Endothelial cell (in vitro differentiated cells): ENCODE measurements at regions not wholly inside any gene's neighbourhood (a gene's known extent, or its start where the extent isn't known, plus 50 kb on each side); places are given as distances from the start of the nearest gene placed in this dataset.

Experiments
- DNase-seq: peaks from one replicate; pipeline ENCODE4 v3.0.0; 2021; ENCODE audit warnings: low spot score
- H3K27ac Mint-ChIP-seq: one replicate; pipeline ENCODE4 v1.8.0; 2021; ENCODE audit warnings: mixed read lengths, inconsistent platforms; ENCODE audit not compliant: unreplicated experiment
- H3K27me3 Mint-ChIP-seq: one replicate; pipeline ENCODE4 v1.8.0; 2021; ENCODE audit warnings: mild to moderate bottlenecking, moderate library complexity, mixed read lengths, inconsistent platforms; ENCODE audit not compliant: unreplicated experiment
- H3K36me3 Mint-ChIP-seq: one replicate; pipeline ENCODE4 v1.8.0; 2021; ENCODE audit warnings: mild to moderate bottlenecking, low read depth, mixed read lengths, inconsistent platforms; ENCODE audit not compliant: unreplicated experiment
- H3K4me1 Mint-ChIP-seq: one replicate; pipeline ENCODE4 v1.8.0; 2021; ENCODE audit warnings: mild to moderate bottlenecking, mixed read lengths, inconsistent platforms; ENCODE audit not compliant: unreplicated experiment
- H3K4me3 Mint-ChIP-seq: one replicate; pipeline ENCODE4 v1.8.0; 2021; ENCODE audit warnings: mild to moderate bottlenecking, mixed read lengths, inconsistent platforms; ENCODE audit not compliant: unreplicated experiment
- H3K9me3 Mint-ChIP-seq: one replicate; pipeline ENCODE4 v1.8.0; 2021; ENCODE audit warnings: mixed read lengths, inconsistent platforms; ENCODE audit not compliant: unreplicated experiment
- TF ChIP-seq, protein P1 (sequence below): fragments of 200-600 bp; sonication (generic); IDR thresholded peaks from one replicate; pipeline ENCODE4 v1.5.0; 2021; ENCODE audit warnings: antibody characterized with exemption; ENCODE audit not compliant: unreplicated experiment

- Mint-ChIP-seq H3K4me1 (no peaks in the 10 kb centered on the region), H3K27me3 (no peaks in the 10 kb centered on the region)
Measured at GRCh38 chr21:32093646-32094462, 185.0 kb downstream of the MIS18A start.

DNA sequence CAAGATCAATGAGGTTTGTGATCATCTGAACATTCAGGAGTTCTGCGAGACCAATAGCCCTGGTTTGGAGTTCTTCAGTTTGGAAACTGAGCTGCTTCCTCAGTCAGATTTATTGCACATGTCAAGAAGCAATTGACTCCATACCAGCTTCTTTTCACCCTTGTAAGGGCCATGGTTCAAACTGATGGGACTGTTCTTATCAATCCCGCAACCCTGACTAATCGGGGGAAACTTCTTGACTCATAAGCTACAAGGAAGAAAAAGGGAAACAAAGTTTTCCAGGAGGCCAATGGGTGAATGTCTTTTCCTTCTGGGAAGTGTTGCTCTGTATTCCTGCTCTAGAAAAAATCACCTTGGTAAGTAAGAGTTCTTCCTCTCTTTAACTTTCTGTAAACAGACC is 187.9 kb downstream of the MIS18A start:
- Mint-ChIP-seq H3K4me1 (no peaks in the 10 kb centered on the region), H3K36me3 (peaks cover 4% of the 10 kb centered on the region), H3K27ac (no peak overlapping the region), H3K9me3 (peaks cover 5% of the 10 kb centered on the region), H3K27me3 (no peaks in the 10 kb centered on the region), H3K4me3 (no peak overlapping the region)
- TF ChIP-seq, protein P1, sequence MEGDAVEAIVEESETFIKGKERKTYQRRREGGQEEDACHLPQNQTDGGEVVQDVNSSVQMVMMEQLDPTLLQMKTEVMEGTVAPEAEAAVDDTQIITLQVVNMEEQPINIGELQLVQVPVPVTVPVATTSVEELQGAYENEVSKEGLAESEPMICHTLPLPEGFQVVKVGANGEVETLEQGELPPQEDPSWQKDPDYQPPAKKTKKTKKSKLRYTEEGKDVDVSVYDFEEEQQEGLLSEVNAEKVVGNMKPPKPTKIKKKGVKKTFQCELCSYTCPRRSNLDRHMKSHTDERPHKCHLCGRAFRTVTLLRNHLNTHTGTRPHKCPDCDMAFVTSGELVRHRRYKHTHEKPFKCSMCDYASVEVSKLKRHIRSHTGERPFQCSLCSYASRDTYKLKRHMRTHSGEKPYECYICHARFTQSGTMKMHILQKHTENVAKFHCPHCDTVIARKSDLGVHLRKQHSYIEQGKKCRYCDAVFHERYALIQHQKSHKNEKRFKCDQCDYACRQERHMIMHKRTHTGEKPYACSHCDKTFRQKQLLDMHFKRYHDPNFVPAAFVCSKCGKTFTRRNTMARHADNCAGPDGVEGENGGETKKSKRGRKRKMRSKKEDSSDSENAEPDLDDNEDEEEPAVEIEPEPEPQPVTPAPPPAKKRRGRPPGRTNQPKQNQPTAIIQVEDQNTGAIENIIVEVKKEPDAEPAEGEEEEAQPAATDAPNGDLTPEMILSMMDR = no peak
- DNase-seq = no peak

More at GRCh38 chr21:32093646-32094462, 185.0 kb downstream of the MIS18A start:
- Mint-ChIP-seq H3K9me3 (peaks cover 5% of the 10 kb centered on the region), H3K36me3 (peaks cover 4% of the 10 kb centered on the region), H3K4me3 (no peak overlapping the region), H3K27ac (no peak overlapping the region)
- DNase-seq = no peak
- TF ChIP-seq, protein P1 = no peak

DNA sequence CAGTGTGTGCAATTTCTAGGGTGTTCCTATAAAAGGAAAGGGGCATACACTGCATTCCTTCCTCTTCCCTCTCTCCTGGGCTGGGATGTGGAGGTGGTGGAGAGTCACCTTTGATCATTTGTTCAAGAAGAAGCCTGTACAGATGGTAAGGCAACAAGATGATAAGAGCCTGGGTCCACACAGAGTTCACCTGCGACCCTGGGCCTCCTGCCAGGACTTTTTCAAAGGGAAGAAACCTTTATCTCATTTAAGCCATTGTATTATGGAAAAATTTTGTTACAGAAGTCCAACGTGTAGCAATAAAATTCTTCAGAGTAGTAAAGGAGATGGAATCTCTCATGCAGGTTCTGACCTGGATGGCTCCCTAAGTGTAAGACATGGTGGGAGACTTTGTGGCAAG is 189.1 kb downstream of the MIS18A start:
- TF ChIP-seq, protein P1 = no peak
- H3K27me3 Mint-ChIP-seq = no peaks in the 10 kb centered on the region
- H3K36me3 Mint-ChIP-seq = peaks cover 4% of the 10 kb centered on the region
- no peaks in the 10 kb centered on the region for H3K4me1 Mint-ChIP-seq
- H3K27ac Mint-ChIP-seq = no peak overlapping the region
- peaks cover 5% of the 10 kb centered on the region for H3K9me3 Mint-ChIP-seq
- DNase-seq = no peak
- H3K4me3 Mint-ChIP-seq = no peak overlapping the region

DNA sequence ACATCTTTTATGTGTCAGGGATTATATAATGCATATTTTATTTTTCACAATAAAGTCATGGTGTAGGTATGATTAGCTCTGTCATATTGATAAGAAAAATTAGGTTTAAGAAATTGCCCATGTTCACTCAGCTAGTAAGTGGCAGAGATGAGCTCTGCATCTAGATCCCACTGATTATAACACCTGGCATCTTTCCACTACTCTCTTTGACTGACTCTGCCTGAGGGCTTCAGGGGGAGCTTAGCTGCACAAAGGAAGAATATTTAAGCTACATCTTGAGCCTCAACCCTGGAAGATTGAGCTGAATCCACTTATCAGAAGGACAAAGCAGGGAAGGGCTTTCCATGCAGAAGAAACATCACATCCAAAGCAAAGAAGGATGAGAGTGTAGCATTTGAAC is 190.4 kb downstream of the MIS18A start:
- Mint-ChIP-seq H3K4me3 (no peak overlapping the region), H3K4me1 (no peaks in the 10 kb centered on the region), H3K27ac (no peak overlapping the region), H3K36me3 (peaks cover 4% of the 10 kb centered on the region), H3K9me3 (peaks cover 5% of the 10 kb centered on the region), H3K27me3 (no peaks in the 10 kb centered on the region)
- no peak for DNase-seq
- TF ChIP-seq, protein P1 = no peak

GRCh38 chr21:32087447-32087846 is 191.4 kb downstream of the MIS18A start:
- Mint-ChIP-seq H3K9me3 (no peaks in the 10 kb centered on the region), H3K4me3 (no peak overlapping the region), H3K27me3 (no peaks in the 10 kb centered on the region), H3K27ac (no peak overlapping the region), H3K4me1 (no peaks in the 10 kb centered on the region), H3K36me3 (no peaks in the 10 kb centered on the region)
- no peak for DNase-seq
- TF ChIP-seq, protein P1 = no peak
